ENCODE measurements at regions not wholly inside any gene's neighbourhood (a gene's known extent, or its start where the extent isn't known, plus 50 kb on each side); places are given as distances from the start of the nearest gene placed in this dataset.
A peak's percentile ranks its signal among the peaks of the same experiment; 100 is the strongest.

DNA sequence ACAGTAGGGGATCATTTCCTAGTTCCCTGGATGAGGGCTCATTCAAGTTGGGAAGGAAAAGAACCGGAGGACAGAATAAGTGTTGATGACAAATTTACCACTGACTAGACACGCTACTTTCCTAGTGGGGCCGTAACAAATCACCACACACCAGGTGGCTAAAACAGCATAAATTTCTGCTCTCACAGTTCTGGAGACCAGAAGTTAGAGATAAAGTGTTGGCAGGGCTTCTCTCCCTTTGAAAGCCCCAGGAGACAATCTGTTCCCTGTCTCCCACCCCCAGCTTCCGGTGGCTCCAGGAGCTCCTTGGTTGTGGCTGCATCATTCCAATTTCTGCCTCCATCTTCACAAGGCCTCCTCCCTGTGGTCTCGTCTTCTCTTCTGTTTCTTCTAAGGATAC, 65.4 kb upstream of the ARGLU1 start:
- no peak overlapping the region for H3K27ac ChIP-seq
- intact Hi-C loops (cut with DNase I; ENCODE audit: low total_unique reads) = no loop called here
- H3K36me3 ChIP-seq = no peaks in the 10 kb centered on the region
- TF ChIP-seq, protein P1, sequence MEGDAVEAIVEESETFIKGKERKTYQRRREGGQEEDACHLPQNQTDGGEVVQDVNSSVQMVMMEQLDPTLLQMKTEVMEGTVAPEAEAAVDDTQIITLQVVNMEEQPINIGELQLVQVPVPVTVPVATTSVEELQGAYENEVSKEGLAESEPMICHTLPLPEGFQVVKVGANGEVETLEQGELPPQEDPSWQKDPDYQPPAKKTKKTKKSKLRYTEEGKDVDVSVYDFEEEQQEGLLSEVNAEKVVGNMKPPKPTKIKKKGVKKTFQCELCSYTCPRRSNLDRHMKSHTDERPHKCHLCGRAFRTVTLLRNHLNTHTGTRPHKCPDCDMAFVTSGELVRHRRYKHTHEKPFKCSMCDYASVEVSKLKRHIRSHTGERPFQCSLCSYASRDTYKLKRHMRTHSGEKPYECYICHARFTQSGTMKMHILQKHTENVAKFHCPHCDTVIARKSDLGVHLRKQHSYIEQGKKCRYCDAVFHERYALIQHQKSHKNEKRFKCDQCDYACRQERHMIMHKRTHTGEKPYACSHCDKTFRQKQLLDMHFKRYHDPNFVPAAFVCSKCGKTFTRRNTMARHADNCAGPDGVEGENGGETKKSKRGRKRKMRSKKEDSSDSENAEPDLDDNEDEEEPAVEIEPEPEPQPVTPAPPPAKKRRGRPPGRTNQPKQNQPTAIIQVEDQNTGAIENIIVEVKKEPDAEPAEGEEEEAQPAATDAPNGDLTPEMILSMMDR (IDR thresholded peaks at IDR 0.05) = no peak
- TF ChIP-seq POLR2A (IDR thresholded peaks at IDR 0.05) = no peak
- H3K4me3 ChIP-seq = no peak overlapping the region
- H3K4me1 ChIP-seq = no peaks in the 10 kb centered on the region
- DNase-seq = peak in 1 of 2 donors; percentile 23
- no peaks in the 10 kb centered on the region for H3K9me3 ChIP-seq
- no peaks in the 10 kb centered on the region for H3K27me3 ChIP-seq

DNA sequence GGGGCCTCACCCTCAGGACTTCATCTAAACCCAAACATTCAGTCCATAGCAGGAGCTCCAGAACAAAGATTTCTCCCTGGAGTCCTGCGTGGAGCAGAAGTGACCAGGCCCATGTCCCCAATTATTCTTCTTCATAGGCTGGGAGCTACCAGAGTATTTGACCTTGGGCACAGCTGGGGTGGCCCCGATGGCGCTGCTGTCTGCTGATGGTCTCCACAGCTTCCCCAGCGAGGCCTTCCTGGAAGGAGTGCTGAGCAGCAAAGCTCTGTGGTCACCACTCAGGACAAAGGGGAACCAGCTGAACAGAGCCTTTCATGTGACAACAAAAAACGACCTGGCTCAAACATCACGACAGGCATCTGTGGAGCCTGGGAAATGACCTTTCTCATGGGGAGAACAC, 62.7 kb upstream of the ARGLU1 start:
- intact Hi-C loops (cut with DNase I; ENCODE audit: low total_unique reads) = no loop called here
- no peak overlapping the region for H3K27ac ChIP-seq
- TF ChIP-seq, protein P1 (IDR thresholded peaks at IDR 0.05) = no peak
- no peak for TF ChIP-seq POLR2A (IDR thresholded peaks at IDR 0.05)

DNA sequence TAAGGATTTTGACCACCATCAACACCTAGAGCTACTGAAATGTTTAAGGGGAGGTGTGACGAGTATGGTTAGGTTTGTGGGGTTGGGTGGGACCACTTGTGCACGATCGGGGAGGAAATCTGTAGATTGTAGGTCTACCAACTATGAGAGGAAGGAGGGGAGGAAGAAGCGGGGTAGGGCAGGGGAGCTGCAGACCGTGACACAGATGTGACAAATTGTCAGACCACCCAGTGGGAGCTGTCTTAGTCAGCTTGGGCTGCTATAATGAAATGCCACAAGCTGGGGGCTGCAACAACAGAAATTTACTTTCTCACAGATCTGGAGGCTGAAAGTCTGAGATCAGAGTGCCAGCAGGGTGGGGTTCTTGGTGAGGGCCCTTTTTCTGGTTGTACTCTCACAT, 62.2 kb upstream of the ARGLU1 start:
- no peaks in the 10 kb centered on the region for H3K9me3 ChIP-seq
- no peak overlapping the region for H3K4me3 ChIP-seq
- no peak overlapping the region for H3K27ac ChIP-seq
- H3K27me3 ChIP-seq = no peaks in the 10 kb centered on the region
- no peak for DNase-seq
- no peaks in the 10 kb centered on the region for H3K4me1 ChIP-seq
- TF ChIP-seq POLR2A (IDR thresholded peaks at IDR 0.05) = no peak
- TF ChIP-seq, protein P1 (IDR thresholded peaks at IDR 0.05) = no peak
- no peaks in the 10 kb centered on the region for H3K36me3 ChIP-seq
- intact Hi-C loops (cut with DNase I; ENCODE audit: low total_unique reads) = no loop called here

More for the DNA sequence above, 62.7 kb upstream of the ARGLU1 start:
- no peaks in the 10 kb centered on the region for H3K4me1 ChIP-seq
- H3K36me3 ChIP-seq = no peaks in the 10 kb centered on the region
- H3K4me3 ChIP-seq = no peak overlapping the region
- no peak for DNase-seq
- no peaks in the 10 kb centered on the region for H3K27me3 ChIP-seq
- no peaks in the 10 kb centered on the region for H3K9me3 ChIP-seq

DNA sequence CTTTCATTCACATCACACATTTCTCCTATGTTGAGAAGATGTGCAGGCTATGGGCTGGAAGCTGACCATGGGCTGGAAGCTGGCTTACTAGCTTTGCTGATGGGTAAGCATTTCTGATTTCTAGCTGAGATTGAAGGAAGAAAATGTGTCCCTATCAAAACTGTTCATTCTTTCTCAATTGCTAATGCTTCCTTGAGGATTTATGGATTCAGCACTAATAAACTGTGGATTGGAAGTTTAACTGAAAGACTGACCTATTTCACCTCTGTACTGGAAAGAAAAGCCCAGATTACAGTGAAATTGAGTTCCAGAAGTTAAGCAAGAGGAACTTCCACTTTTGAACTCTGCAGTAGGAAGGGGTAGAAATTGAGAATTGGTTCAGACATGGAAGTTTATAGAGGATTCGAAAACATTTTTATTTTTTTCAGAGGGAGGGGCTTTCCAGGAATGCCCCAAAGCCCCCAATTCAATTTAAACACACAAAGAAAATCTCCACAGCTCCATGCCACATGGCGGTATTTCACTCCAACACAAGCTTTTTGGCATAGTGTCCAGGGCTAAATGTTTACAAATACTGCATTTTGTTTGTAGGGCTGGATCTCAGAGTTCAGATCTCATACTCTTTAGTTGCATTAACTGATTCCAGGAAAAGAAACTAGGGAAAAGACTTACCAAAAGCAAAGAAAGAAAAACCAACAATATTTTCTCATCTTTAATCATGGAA, 61.2 kb upstream of the ARGLU1 start:
- DNase-seq = no peak
- H3K4me1 ChIP-seq = no peaks in the 10 kb centered on the region
- intact Hi-C loops (cut with DNase I; ENCODE audit: low total_unique reads) = no loop called here
- H3K4me3 ChIP-seq = no peak overlapping the region
- no peaks in the 10 kb centered on the region for H3K9me3 ChIP-seq
- H3K27me3 ChIP-seq = no peaks in the 10 kb centered on the region
- no peak for TF ChIP-seq POLR2A (IDR thresholded peaks at IDR 0.05)
- TF ChIP-seq, protein P1 (IDR thresholded peaks at IDR 0.05) = no peak
- H3K36me3 ChIP-seq = no peaks in the 10 kb centered on the region
- no peak overlapping the region for H3K27ac ChIP-seq

DNA sequence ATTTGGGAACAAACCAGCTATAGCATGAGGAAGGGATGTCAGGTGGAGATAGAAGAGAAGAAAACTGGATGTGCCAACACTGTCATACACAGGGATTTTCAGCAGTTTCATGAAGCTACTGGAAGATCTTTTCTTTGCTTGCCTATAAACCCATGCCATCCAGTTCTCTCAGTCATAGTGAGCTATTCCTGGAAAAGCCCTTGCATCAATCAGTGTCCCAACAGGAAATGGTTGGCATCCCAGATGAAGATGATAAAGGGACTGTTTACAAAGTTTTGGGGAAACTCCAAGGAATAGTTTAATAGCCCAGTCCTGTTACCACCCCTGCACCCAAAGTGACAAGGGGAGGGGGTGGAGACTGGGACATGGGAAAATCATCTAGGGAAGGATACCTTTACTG, 58.5 kb upstream of the ARGLU1 start:
- no peaks in the 10 kb centered on the region for H3K9me3 ChIP-seq
- no peaks in the 10 kb centered on the region for H3K36me3 ChIP-seq
- TF ChIP-seq, protein P1 (IDR thresholded peaks at IDR 0.05) = no peak
- TF ChIP-seq POLR2A (IDR thresholded peaks at IDR 0.05) = no peak
- H3K27ac ChIP-seq = no peak overlapping the region
- no peak for DNase-seq
- no peaks in the 10 kb centered on the region for H3K4me1 ChIP-seq
- intact Hi-C loops (cut with DNase I; ENCODE audit: low total_unique reads) = no loop called here
- H3K4me3 ChIP-seq = no peak overlapping the region
- no peaks in the 10 kb centered on the region for H3K27me3 ChIP-seq
